HepG2 (cell line): ENCODE measurements at regions not wholly inside any gene's neighbourhood (a gene's known extent, or its start where the extent isn't known, plus 50 kb on each side); places are given as distances from the start of the nearest gene placed in this dataset.

Experiments used
- ATAC-seq: fragments of 200-7000 bp; cut with Tn5 transposase; 3 replicates; pipeline ENCODE4 v1.9.1; 2020; ENCODE audit warnings: mild to moderate bottlenecking, moderate library complexity
- BruUV-seq: library from RNA; stranded (reverse); fragments of 400-500 nt; replicated peaks from 2 replicates; lab custom pipeline; 2021; lab: Mats Ljungman, UMichigan
- CTCF ChIA-PET: fragments of 300-600 bp; formaldehyde crosslinking; extraction: SDS; loops from one replicate; lab custom pipeline; 2021; ENCODE audit warnings: low total read pairs, inconsistent platforms, low intra/inter-chr PET ratio; lab: Yijun Ruan, JAX
- POLR2A ChIA-PET: fragments of 350-600 bp; sonication (Branson Sonifier 250); formaldehyde crosslinking; loops from one replicate; lab custom pipeline; 2020; ENCODE audit warnings: antibody characterized with exemption, inconsistent platforms; lab: Yijun Ruan, JAX
- DNase-seq: peaks from one replicate; pipeline ENCODE4 v3.0.0-alpha.2; 2015; ENCODE audit warnings: low spot score
- FAIRE-seq: peaks from 3 replicates; lab custom pipeline; 2011; peaks lifted over from hg19 to GRCh38; lab: Jason Lieb, UNC
- H2AFZ ChIP-seq: one replicate; pipeline ENCODE4 v1.6.1; 2011; ENCODE audit warnings: low read length, inconsistent platforms
- H3K27ac ChIP-seq: fragments of 300-600 bp; 3 replicates; pipeline ENCODE4 v1.8.0; 2011; ENCODE audit warnings: mixed run types, mild to moderate bottlenecking, mixed read lengths, low read length, inconsistent platforms; ENCODE audit not compliant: insufficient read depth; ENCODE audit errors: extremely low read length
- H3K27me3 ChIP-seq, 2 experiments: fragments of 200-600 bp in 1 of 2; 2 replicates in 1 of 2; 3 replicates in 1 of 2; pipeline versions ENCODE4 v1.6.0 to v1.8.0; 2011; ENCODE audit warnings: low read length in 2 of 2, mild to moderate bottlenecking in 2 of 2, moderate library complexity in 2 of 2, inconsistent platforms in 1 of 2; ENCODE audit not compliant: insufficient read depth in 2 of 2, control insufficient read depth in 1 of 2
- H3K36me3 ChIP-seq, 2 experiments: fragments of 200-600 bp in 1 of 2; replicated peaks in 1 of 2; 2 replicates in 1 of 2; 3 replicates in 1 of 2; pipeline versions ENCODE4 v1.5.1 to v1.8.0; 2011; ENCODE audit warnings: low read length in 2 of 2, inconsistent platforms in 1 of 2; ENCODE audit not compliant: insufficient read depth in 2 of 2, control insufficient read depth in 1 of 2
- H3K4me1 ChIP-seq: 2 replicates; pipeline ENCODE4 v1.5.1; 2012; ENCODE audit warnings: low read length, inconsistent platforms; ENCODE audit not compliant: insufficient read depth
- H3K4me2 ChIP-seq: 2 replicates; pipeline ENCODE4 v1.6.0; 2011; ENCODE audit warnings: low read depth, low read length, inconsistent platforms
- H3K4me3 ChIP-seq, 3 experiments: fragments of 200-600 bp in 1 of 3; sonication (generic), shearing (Covaris generic) in 1 of 3; replicated peaks in 1 of 3; 2 replicates each; pipeline ENCODE4 v1.5.1; 2011 to 2016; ENCODE audit warnings: low read length in 3 of 3, inconsistent platforms in 2 of 3, low read depth in 2 of 3, mild to moderate bottlenecking in 2 of 3, control low read depth in 1 of 3, mixed read lengths in 1 of 3; ENCODE audit not compliant: insufficient read depth in 1 of 3
- H3K79me2 ChIP-seq: one replicate; pipeline ENCODE4 v1.6.1; 2011; ENCODE audit warnings: low read length, inconsistent platforms; ENCODE audit not compliant: insufficient read depth
- H3K9ac ChIP-seq: 2 replicates; pipeline ENCODE4 v1.6.0; 2011; ENCODE audit warnings: mild to moderate bottlenecking, low read depth, low read length, inconsistent platforms; ENCODE audit not compliant: insufficient read depth
- H3K9me3 ChIP-seq: 2 replicates; pipeline ENCODE4 v1.5.1; 2012; ENCODE audit warnings: mild to moderate bottlenecking, low read length
- H4K20me1 ChIP-seq: 2 replicates; pipeline ENCODE4 v1.6.0; 2011; ENCODE audit warnings: inconsistent platforms, mild to moderate bottlenecking, low read length, moderate library complexity; ENCODE audit not compliant: insufficient read depth
- CHCHD3 ChIP-seq: sonication (generic); formaldehyde crosslinking; IDR thresholded peaks from 2 replicates; pipeline ENCODE4 v1.8.0; 2022; ENCODE audit warnings: mild to moderate bottlenecking, missing genetic modification reagents, moderate library complexity
- ELK4 ChIP-seq: sonication (generic); formaldehyde crosslinking; IDR thresholded peaks from 2 replicates; pipeline ENCODE4 v1.9.0; 2021; ENCODE audit warnings: missing genetic modification reagents, borderline replicate concordance
- FOXM1 ChIP-seq: sonication (generic); formaldehyde crosslinking; IDR thresholded peaks from 2 replicates; pipeline ENCODE4 v1.5.0; 2020; ENCODE audit warnings: missing genetic modification reagents
- HMG20A ChIP-seq: IDR thresholded peaks from 2 replicates; pipeline ENCODE4 v1.6.1; 2016; ENCODE audit warnings: borderline replicate concordance
- MAF1 ChIP-seq: sonication (generic); formaldehyde crosslinking; IDR thresholded peaks from 2 replicates; pipeline ENCODE4 v1.5.0; 2020; ENCODE audit warnings: missing genetic modification reagents, borderline replicate concordance
- NFKBIZ ChIP-seq: IDR thresholded peaks from 2 replicates; pipeline ENCODE4 v1.6.1; 2018; ENCODE audit warnings: missing genetic modification reagents, missing compliant biosample characterization
- SMARCC2 ChIP-seq: fragments of 450-650 bp; IDR thresholded peaks from 2 replicates; pipeline ENCODE4 v1.6.1; 2017; ENCODE audit warnings: antibody characterized with exemption, mild to moderate bottlenecking
- U2AF1 ChIP-seq: fragments of 200-400 bp; formaldehyde crosslinking; optimal IDR thresholded peaks from 2 replicates; pipeline ENCODE3; 2017; ENCODE audit warnings: mild to moderate bottlenecking, low read depth, low read length
- WIZ ChIP-seq: sonication (generic); formaldehyde crosslinking; IDR thresholded peaks from 2 replicates; pipeline ENCODE4 v1.5.1; 2020; ENCODE audit warnings: mild to moderate bottlenecking, missing genetic modification reagents
- XBP1 ChIP-seq: sonication (generic); formaldehyde crosslinking; IDR thresholded peaks from 2 replicates; pipeline ENCODE4 v1.5.0; 2020; ENCODE audit warnings: missing genetic modification reagents
- ZNF318 ChIP-seq: sonication (generic); formaldehyde crosslinking; IDR thresholded peaks from 2 replicates; pipeline ENCODE4 v1.4.0; 2020; ENCODE audit warnings: mild to moderate bottlenecking, missing genetic modification reagents
- ZNF562 ChIP-seq: sonication (generic); formaldehyde crosslinking; IDR thresholded peaks from 2 replicates; pipeline ENCODE4 v1.8.0; 2022; ENCODE audit warnings: missing genetic modification reagents, borderline replicate concordance
- ZNF589 ChIP-seq: sonication (generic); formaldehyde crosslinking; conservative IDR thresholded peaks from 2 replicates; pipeline ENCODE4 v1.8.0; 2022; ENCODE audit warnings: mild to moderate bottlenecking, moderate library complexity, missing genetic modification reagents
- ZSCAN31 ChIP-seq: sonication (generic); formaldehyde crosslinking; IDR thresholded peaks from 2 replicates; pipeline ENCODE4 v1.5.0; 2020; ENCODE audit warnings: low read depth, mild to moderate bottlenecking, missing genetic modification reagents
- WGBS: methylation state at CpG from one replicate; pipeline ENCODE4 v1.1.6; 2017; ENCODE audit warnings: low lambda C conversion rate; 5-methylcytosine and 5-hydroxymethylcytosine counted together
- in situ Hi-C: cut with HindIII; loops from 2 replicates; pipeline ENCODE4 v1.10.0; 2017; ENCODE audit warnings: low pct_unique_long_range_greater_than_20kb; ENCODE audit not compliant: extremely low pct_ligation_motif_present
- intact Hi-C: fragments of 100-400 bp; cut with micrococcal nuclease; formaldehyde crosslinking; loops from one replicate; pipeline ENCODE4 v1.10.0; 2022; ENCODE audit not compliant: unreplicated experiment
- TF ChIP-seq, protein P1 (sequence below): sonication (generic); formaldehyde crosslinking; IDR thresholded peaks from 2 replicates; pipeline ENCODE4 v1.5.0; 2020; ENCODE audit warnings: missing genetic modification reagents

- ChIA-PET POLR2A (no interaction called here), CTCF (no interaction called here)
- TF ChIP-seq WIZ: no peak
- TF ChIP-seq NFKBIZ (CRISPR knock-in tag): no peak
- TF ChIP-seq FOXM1 (CRISPR knock-in tag): no peak
- TF ChIP-seq ZNF562 (CRISPR knock-in tag): no peak
- no peak for TF ChIP-seq MAF1 (CRISPR knock-in tag)
- TF ChIP-seq, protein P1, sequence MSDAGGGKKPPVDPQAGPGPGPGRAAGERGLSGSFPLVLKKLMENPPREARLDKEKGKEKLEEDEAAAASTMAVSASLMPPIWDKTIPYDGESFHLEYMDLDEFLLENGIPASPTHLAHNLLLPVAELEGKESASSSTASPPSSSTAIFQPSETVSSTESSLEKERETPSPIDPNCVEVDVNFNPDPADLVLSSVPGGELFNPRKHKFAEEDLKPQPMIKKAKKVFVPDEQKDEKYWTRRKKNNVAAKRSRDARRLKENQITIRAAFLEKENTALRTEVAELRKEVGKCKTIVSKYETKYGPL (CRISPR knock-in tag): no peak
- no peak for TF ChIP-seq HMG20A (CRISPR knock-in tag)
- no peak for TF ChIP-seq ELK4 (CRISPR knock-in tag)
- TF ChIP-seq ZSCAN31: no peak
- TF ChIP-seq SMARCC2: no peak
- no peak for TF ChIP-seq ZNF318 (CRISPR knock-in tag)
- TF ChIP-seq ZNF589: no peak
- TF ChIP-seq CHCHD3 (CRISPR knock-in tag): no peak
- TF ChIP-seq U2AF1: no peak
- no peak for TF ChIP-seq XBP1 (CRISPR knock-in tag)
These were observed 573.4 kb upstream of the CNTNAP2 start for GRCh38 chr7:145543242-145543641.

More at GRCh38 chr7:145543242-145543641, 573.4 kb upstream of the CNTNAP2 start:
- FAIRE-seq: no peak
- H3K4me1 ChIP-seq: no peaks in the 10 kb centered on the region
- in situ Hi-C loops: no loop called here
- no peak overlapping the region for H3K4me3 ChIP-seq
- no peaks in the 10 kb centered on the region for H3K79me2 ChIP-seq
- H3K27ac ChIP-seq: no peak overlapping the region
- no peaks in the 10 kb centered on the region for H3K27me3 ChIP-seq
- H4K20me1 ChIP-seq: no peaks in the 10 kb centered on the region
- peaks cover 95% of the 10 kb centered on the region for H3K9me3 ChIP-seq
- H3K4me2 ChIP-seq: no peak overlapping the region
- 1% methylated on average over 2 of the region's 2 CpGs for WGBS
- no peaks in the 10 kb centered on the region for H3K36me3 ChIP-seq
- H3K9ac ChIP-seq: no peak overlapping the region
- intact Hi-C loops: no loop called here
- DNase-seq: no peak
- no TSS peak for BruUV-seq
- no peak for ATAC-seq
- H2AFZ ChIP-seq: no peak overlapping the region
